Colon (tissue), 2 donors: ENCODE measurements at regions not wholly inside any gene's neighbourhood (a gene's known extent, or its start where the extent isn't known, plus 50 kb on each side); places are given as distances from the start of the nearest gene placed in this dataset.
"Not testable (repeated sequence)": the region's sequence is repeated elsewhere in the genome, so short reads cannot be mapped to it uniquely, and the experiment has no call there.

Experiments used
- FAIRE-seq: peaks from 2 replicates; lab custom pipeline; 2012; peaks lifted over from hg19 to GRCh38; lab: Jason Lieb, UNC
- donor health status: control.
- donor health status: control.

- FAIRE-seq = no peak
Measured at GRCh38 chr1:79198832-79199231, 192.3 kb upstream of the ADGRL4 start.

DNA sequence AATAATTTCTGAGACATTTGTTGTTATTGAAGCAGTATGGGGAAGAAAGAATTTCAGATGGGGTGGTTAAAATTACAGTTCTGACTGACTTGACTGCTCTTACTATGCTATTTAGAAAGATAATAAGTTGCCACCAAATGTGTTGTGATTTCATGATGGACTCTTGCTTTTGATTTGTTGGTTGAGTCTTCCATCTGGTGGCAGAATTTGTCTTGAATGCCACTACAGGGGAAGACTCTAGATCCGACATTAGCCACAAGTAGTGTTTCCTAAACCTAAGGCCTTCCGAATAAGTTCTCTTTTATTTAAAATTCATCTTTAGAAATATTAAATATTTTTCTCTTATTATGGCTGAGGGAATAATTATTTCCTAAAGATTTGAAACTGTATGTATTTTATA lies 190.9 kb upstream of the ADGRL4 start:
- no peak for FAIRE-seq

DNA sequence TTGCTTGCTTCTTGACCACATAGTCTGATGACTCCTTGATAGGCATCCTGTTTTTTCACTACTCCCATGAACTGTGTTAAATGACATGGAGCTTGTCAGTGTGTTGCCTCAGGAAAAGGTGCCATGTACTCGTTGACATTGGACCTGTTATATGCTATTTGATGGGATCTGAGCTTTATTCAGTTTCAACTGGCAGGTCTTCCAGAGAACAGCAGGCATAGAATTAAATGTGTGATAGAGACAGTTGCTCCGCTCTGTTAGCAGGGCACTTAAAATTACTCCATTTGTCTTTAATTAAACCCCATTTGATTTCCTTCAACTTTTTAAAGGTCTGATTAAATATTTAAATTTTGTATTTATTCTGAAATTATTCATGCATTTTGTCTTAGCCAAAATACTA lies 189.7 kb upstream of the ADGRL4 start:
- FAIRE-seq = no peak

- no peak for FAIRE-seq
Measured at GRCh38 chr1:79193211-79194079, 186.9 kb upstream of the ADGRL4 start.

DNA sequence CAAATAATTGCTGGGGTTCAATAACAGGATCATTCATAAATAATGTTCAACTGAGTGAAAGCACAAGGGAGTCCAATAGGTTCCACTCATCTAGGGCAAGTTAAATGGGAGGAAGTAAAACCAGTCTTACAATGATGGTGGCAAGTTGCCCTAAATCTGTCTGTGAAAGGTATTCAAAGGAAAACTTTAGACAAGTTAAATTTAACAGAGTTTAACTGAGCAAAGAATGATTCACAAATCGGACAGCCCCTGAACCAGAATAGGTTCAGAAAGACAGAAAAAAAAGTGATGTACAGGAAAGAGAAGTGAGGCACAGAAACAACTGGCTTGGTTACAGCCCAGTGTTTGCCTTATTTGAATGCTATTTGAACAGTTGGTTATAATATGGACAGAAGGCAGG lies 183.5 kb upstream of the ADGRL4 start:
- no peak for FAIRE-seq

GRCh38 chr1:79188337-79188736 lies 181.8 kb upstream of the ADGRL4 start:
- FAIRE-seq = no peak

- FAIRE-seq = peak; percentile 88
Measured at GRCh38 chr1:79186260-79186659, 179.7 kb upstream of the ADGRL4 start.

DNA sequence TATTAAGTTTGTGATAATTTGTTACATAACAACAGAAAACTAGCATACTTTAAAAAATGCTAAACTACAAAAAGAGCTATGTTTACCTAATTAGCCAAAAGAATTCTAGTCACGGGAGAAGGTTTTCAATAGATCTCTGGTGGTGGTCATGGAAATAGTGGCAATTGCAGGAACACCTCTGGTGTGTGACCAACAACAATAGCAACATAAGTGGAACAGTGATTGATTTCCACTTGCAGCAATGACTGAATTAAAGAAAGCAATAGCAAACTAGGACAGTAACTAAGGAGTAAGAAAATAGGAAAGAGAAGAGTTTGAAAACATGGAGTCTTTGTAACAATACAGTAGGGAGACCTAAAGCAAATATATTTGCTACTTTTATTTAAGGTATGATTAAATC lies 171.3 kb upstream of the ADGRL4 start:
- no peak for FAIRE-seq

GRCh38 chr1:79161077-79161476 lies 154.5 kb upstream of the ADGRL4 start:
- no peak for FAIRE-seq

GRCh38 chr1:79155991-79156390 lies 149.5 kb upstream of the ADGRL4 start:
- FAIRE-seq = no peak

DNA sequence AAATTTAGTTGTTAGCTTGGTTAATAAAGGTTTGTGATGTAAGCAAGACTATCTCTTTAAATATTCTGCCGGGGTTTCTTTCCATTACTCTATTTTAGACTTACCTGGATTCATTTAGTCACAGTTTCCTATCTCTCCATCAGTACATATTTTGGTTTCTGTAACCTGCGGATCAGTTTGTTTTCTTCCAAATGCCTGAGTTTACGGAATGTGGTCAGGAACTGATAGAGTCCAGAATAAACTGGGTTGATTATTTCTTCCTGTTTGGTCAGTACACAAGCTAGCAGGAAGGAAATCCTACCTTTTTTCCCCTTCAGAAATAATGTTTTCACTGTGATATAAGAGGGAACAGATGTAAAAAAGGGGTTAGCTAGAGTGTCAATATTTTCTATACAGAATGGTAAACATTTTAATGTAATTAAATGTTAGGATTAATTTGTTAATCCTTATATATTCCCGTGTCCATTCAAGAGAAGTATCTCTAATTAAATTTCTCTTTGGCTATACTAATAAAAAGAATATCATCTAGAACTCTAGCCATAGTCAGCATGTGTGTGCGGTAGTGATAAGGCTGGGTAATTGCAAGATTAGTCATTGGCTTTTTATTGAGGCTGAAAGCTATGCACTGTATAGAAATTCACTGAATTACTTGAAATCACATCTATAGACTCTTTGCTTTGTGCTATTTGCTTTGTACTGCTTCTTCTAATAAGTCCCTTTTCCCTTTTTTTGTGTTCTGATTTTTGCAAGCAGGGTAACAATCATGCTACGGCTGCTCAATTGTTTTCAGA lies 144.7 kb upstream of the ADGRL4 start:
- FAIRE-seq = no peak

- FAIRE-seq = no peak
Measured at GRCh38 chr1:79150576-79150975, 144.0 kb upstream of the ADGRL4 start.

DNA sequence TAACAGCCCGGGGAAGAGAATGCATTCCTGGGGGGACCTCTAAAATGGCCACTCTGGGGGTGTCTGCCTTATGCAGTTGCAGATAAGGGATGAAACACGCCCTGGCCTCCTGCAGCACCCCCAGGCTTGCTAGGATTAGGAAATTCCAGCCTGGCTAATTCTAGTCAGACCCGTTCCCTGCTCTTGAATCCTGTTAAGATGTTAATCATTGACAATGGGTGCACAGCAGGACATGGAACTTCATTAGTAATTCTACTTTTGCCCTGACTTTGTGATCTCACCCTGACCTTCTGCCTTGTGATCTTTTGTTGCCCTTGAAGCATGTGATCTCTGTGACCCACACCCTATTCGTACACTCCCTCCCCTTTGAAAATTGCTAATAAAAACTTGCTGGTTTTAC lies 131.7 kb upstream of the ADGRL4 start:
- not testable (repeated sequence) for FAIRE-seq

GRCh38 chr1:79133774-79134364 lies 127.3 kb upstream of the ADGRL4 start:
- FAIRE-seq = no peak

GRCh38 chr1:79131626-79132025 lies 125.1 kb upstream of the ADGRL4 start:
- FAIRE-seq = no peak

- FAIRE-seq = no peak
Measured at GRCh38 chr1:79129914-79130313, 123.4 kb upstream of the ADGRL4 start.

- no peak for FAIRE-seq
Measured at GRCh38 chr1:79128722-79129121, 122.2 kb upstream of the ADGRL4 start.

GRCh38 chr1:79124756-79125155 lies 118.2 kb upstream of the ADGRL4 start:
- no peak for FAIRE-seq

GRCh38 chr1:79122521-79122920 lies 116.0 kb upstream of the ADGRL4 start:
- no peak for FAIRE-seq

GRCh38 chr1:79117376-79117775 lies 110.8 kb upstream of the ADGRL4 start:
- no peak for FAIRE-seq

- no peak for FAIRE-seq
Measured at GRCh38 chr1:79113836-79114235, 107.3 kb upstream of the ADGRL4 start.

GRCh38 chr1:79110749-79111148 lies 104.2 kb upstream of the ADGRL4 start:
- no peak for FAIRE-seq

GRCh38 chr1:79109445-79109844 lies 102.9 kb upstream of the ADGRL4 start:
- no peak for FAIRE-seq
